Kidney tubule cell (primary cell): ENCODE measurements at regions not wholly inside any gene's neighbourhood (a gene's known extent, or its start where the extent isn't known, plus 50 kb on each side); places are given as distances from the start of the nearest gene placed in this dataset.

Source experiments
- DNase-seq: peaks from one replicate; pipeline ENCODE4 v3.0.0-alpha.2; 2018; ENCODE audit warnings: low spot score

GRCh38 chrX:98371994-98372393 lies 1488.3 kb downstream of the RPA4 start:
- no peak for DNase-seq

GRCh38 chrX:98379134-98379533 lies 1495.4 kb downstream of the RPA4 start:
- DNase-seq: no peak

DNA sequence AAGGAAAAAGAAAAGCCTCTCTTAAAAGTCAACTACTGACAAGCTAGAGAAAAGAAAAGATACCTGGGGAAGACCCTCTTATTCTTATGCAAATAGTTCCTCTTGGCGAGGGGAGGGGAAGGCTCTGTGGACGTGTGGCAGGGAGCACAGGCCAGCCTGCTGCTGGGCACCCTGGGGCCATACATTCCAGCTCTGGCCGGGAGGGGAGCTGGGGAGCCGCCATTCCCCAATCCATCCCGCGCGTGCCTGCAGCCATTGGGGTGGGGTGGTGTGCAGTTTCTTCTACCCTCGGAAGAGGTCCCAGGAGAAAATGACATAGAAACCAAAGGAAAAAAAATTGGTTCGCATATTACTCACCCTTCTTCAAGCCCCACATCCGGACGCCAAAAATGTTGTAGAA lies 1496.4 kb downstream of the RPA4 start:
- no peak for DNase-seq

DNA sequence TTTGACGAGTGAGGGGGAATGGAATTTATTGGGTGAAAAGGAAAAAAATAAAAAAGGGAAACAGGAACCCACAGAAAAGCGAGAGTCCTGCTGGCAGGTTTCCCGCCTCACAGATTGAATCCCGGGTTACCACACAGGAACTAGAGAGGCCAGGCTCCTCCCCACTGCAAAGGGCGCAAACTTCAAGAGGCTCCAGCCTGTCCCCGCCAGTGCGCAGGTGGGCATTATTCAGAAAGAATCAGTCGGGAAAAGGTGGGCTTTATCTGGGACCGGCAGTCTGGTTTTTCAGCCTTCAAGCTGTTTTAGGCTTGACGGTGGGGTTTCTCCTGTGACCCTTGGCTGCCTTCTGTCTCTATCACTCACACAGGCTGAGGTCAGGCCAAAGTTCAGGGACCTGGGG lies 1496.8 kb downstream of the RPA4 start:
- no peak for DNase-seq

GRCh38 chrX:98398542-98398941 lies 1514.8 kb downstream of the RPA4 start:
- DNase-seq: no peak

GRCh38 chrX:98405376-98405775 lies 1521.7 kb downstream of the RPA4 start:
- DNase-seq: peak; percentile 29

- DNase-seq: no peak
Measured at GRCh38 chrX:98407584-98407983, 1523.9 kb downstream of the RPA4 start.

- DNase-seq: no peak
Measured at GRCh38 chrX:98409867-98410266, 1526.2 kb downstream of the RPA4 start.

DNA sequence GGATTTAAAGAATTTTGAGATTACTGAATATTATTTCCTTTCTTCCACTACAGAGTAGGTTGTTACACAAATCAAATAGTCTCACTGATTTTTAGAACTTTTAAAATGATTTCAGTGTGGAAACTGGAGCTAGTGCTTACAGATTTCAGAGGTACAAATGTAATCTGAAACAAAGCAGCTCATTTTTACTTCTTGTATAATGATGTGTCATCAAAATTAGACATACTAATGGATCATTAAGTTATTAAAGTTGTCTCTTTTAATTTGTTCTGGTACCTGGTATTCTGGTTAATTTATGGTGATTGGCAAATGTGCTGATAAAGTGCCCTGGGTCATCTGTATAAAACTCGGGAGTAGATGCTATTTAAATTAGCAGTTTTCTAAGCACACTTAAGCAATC lies 1528.3 kb downstream of the RPA4 start:
- no peak for DNase-seq

DNA sequence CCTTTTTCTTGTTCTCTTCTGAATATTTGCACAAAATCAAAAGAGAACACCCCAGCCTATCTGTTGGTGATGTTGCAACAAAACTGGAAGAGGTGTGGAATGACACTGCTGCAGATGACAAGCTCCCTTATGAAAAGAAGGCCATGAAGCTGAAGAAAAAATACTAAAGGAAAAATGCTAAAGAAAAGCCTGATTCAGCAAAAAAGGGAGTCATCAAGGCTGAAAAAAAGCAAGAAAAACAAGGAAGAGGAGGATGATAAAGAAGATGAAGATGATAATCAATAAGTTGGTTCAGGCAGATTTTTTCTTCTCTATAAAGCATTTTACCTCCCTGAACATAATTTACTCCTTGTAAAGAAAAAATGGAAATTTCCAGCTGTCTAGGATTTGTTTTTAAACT lies 1538.8 kb downstream of the RPA4 start:
- DNase-seq: no peak

- no peak for DNase-seq
Measured at GRCh38 chrX:98432413-98432812, 1548.7 kb downstream of the RPA4 start.

DNA sequence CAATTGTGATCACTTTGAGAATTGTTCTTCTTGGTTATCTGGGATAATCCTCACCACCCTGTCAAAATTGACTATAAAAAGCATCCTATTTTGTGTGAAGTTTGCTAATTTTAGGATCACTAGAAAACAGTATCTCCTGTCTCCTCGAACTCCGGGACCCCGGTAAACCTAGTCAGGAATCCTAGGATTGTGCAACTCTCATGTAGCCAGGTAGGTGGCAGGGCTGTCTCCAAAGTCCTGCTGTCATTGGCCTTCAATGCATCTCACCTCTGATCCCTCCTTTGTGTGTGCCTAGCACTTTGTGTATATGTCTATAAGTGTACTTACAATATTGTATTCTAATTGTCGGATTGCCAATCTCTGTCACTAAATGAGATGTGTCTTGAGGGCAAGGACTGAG lies 1564.8 kb downstream of the RPA4 start:
- no peak for DNase-seq

GRCh38 chrX:98452456-98452855 lies 1568.7 kb downstream of the RPA4 start:
- DNase-seq: no peak

DNA sequence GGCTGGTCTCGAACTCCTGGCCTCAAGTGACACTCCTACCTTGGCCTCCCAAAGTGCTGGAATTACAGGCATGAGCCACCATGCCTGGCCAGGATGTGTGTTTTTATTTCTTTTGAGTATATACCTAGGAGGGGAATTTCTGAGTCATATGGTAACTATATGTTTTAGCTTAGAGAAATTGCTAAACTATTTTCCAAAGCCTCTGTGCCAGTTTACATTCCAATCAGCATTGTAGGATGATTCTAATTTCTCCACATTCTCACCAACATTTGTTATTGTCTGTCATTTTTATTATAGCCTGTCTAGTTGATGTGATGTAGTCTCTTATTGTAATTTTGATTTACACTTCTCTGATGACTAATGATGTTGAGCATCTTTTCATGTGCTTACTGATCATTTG lies 1576.0 kb downstream of the RPA4 start:
- DNase-seq: no peak

DNA sequence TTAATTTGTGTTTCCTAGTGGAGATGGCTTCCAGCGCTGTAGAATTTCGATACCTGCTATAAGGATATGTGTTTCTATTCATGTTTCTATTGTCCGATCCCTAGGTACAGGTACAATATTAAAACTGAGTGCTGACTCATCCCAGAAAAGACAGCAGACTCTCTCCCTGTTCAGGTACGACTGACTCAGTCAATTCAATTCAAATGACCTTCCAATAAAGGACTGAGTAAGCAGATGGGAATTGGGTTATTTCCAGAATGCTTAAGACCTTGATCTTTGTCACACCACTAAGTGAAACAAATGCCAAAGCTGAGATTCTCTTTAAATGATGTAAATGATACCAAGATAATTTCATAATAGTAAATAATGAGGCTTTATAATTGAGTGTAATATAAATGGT lies 1596.9 kb downstream of the RPA4 start:
- DNase-seq: peak; percentile 71

DNA sequence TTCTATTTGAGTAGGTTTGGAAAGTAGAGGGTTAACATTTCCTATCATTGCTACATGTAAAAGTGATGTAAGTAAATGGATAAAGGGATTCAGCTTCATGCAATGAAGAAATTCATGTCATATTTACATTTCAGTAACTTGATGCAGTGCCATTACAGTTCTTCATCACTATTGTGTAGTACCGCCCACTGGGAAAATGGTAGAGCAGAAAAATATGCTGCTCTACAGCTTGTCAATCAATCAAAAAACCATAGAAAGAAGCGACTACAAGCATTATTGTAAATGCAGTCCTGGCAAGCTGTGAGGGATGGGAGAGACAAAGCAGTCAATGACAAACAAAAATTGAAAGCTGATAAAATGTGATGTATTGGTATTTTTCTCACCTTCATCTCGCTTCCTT lies 1597.9 kb downstream of the RPA4 start:
- no peak for DNase-seq

- no peak for DNase-seq
Measured at GRCh38 chrX:98490670-98491069, 1607.0 kb downstream of the RPA4 start.

DNA sequence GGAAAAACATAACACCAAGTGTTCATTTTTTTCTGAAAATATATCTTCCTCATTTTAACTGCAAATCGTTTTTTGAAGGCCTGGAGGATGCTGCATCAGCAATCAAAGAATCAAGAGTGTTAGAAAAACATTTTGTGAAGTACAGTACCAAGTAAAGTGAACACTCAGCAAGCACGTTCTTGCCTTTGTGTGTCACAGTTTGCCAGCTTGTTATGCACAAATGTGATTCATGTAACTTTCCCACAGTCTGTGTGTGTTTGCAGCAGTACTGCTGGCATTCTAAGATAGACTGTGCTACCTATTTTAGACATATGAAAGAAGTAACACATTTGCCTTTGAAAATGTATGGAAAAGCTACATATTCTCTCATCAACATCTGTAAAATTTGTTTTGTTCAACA lies 1617.7 kb downstream of the RPA4 start:
- DNase-seq: no peak

GRCh38 chrX:98506907-98507306 lies 1623.2 kb downstream of the RPA4 start:
- DNase-seq: no peak

- DNase-seq: no peak
Measured at GRCh38 chrX:98514032-98514431, 1630.3 kb downstream of the RPA4 start.

DNA sequence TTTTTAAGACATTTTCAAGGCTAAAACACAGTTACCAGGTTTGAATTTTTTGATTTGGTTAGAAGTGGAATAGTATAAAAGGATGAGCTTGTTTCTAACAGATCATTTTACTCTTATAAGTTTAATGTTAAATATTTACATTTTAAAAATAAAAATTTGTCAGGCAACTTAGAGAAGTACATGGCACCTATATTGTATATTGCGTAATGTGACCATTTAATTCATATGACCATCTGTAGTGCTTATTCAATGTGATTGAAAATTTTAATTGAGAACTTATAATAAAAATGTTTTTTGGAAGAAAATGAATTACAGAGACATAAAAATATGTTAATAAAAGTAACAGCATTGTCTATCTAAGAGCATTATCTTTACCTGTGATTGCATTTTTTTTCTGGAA lies 1632.4 kb downstream of the RPA4 start:
- DNase-seq: no peak

GRCh38 chrX:98523026-98523425 lies 1639.3 kb downstream of the RPA4 start:
- no peak for DNase-seq

GRCh38 chrX:98523521-98523920 lies 1639.8 kb downstream of the RPA4 start:
- DNase-seq: no peak

DNA sequence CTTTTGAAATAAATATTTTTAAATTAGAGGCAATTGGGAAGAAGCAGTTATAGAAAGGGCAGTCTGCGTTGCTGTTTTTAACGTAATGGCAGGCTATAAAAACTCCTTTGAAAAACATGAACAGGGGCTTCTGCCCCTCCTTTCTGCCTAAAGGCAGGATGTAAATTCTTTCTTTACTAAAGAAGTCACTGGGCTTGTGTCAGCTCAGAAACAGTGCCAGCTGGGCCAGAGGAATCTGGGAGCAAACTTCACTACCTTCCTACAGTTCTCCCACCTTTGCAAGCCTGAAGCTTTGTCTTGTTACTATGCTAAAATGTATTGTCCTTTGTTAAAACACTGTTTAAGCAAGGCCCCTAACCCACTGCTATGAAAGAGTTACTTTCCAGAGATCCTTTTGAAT lies 1664.8 kb downstream of the RPA4 start:
- DNase-seq: no peak

GRCh38 chrX:98568795-98569194 lies 1685.1 kb downstream of the RPA4 start:
- no peak for DNase-seq
